ENCODE measurements at regions not wholly inside any gene's neighbourhood (a gene's known extent, or its start where the extent isn't known, plus 50 kb on each side); places are given as distances from the start of the nearest gene placed in this dataset.

DNA sequence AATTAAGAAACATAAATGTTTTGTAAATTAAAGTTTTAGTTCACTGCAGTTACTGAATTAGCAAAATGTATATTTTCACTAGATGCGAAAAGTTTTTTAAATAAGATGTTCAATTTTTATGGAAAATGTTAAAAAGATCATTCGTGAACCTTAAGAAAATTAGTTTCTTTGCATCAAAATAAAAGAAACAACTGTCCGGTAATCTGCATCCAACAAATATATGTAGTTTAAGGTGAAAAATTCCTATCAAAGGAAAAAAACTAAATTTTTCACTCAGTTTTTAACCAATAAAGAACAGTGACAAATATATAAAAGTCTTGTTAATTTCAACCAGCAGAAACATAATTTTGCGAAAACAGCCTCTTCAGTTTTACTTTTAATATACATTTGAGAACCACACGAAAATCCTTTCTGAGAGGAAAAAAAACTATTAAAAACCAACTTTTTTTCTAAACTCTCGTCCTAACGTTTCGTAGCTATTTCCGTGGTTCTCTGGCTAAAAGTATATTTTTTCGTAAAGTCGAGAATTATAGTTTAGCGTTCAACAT lies 64.5 kb downstream of the KCNRG start:
- H3K4me1 ChIP-seq (ENCODE audit: control insufficient read depth in 1 of 2, insufficient read depth in 2 of 2, low read length in 2 of 2): no peaks in the 10 kb centered on the region
- intact Hi-C loops (cut with DNase I): loop anchor here (2.0 to 10.0 kb wide), 5 partner anchors 82 to 835 kb away; partner anchors contain the start of gene TRIM13 (in 2 of the 2)
- no peaks in the 10 kb centered on the region for H3K36me3 ChIP-seq (ENCODE audit: control insufficient read depth in 1 of 2, insufficient read depth in 2 of 2, low read length in 1 of 2)
- ATAC-seq (ENCODE audit: low FRiP score) (no peak), DNase-seq (no peak)
- WGBS, 2 donors: 2% methylated on average over 12 of the region's 12 CpGs
- H3K27ac ChIP-seq (ENCODE audit: low read depth in 1 of 2, low read length in 2 of 2): peak overlapping the region; percentile 62 to 75
- H3K4me3 ChIP-seq (ENCODE audit: low read length in 2 of 2): peak overlapping the region; percentile 67 to 90
- H3K9me3 ChIP-seq (ENCODE audit: control insufficient read depth, low read length): no peaks in the 10 kb centered on the region
- no peaks in the 10 kb centered on the region for H3K27me3 ChIP-seq (ENCODE audit: control insufficient read depth in 1 of 2, insufficient read depth in 2 of 2, low read length in 1 of 2)

DNA sequence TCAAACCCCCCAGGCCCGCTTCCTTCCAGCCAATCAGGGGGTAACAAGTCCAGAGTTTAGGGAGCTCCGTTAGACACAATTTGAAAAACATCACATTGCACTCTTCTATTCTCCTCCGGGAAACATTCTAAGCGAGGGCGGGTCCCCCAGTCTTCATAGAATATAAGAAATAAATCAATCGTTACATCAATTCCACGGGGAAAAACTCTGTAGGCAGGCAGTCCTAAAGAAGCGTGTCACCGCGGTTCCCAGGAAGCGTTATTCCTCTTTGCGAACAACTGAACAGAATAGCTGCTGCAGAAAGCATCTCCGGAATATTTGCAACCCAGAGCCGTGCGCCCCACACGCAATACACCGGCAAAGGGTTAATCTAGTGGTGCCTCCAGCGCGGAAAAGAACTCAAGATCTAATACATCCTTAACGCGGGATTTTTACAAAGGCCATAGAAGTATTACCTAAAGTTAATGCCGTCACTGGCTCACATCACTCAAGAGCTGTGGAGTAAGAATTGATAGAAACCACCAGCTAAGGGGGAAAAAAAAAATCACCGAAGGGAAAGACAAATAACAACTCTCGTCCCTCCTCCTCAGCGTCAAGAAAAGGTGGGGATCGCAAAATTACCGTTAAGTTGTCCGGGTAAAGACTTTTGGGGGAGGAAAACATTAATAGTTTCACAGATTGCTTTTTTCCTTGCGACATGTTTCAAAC lies 65.1 kb downstream of the KCNRG start:
- H3K9me3 ChIP-seq (ENCODE audit: control insufficient read depth, low read length): no peaks in the 10 kb centered on the region
- no peaks in the 10 kb centered on the region for H3K4me1 ChIP-seq (ENCODE audit: control insufficient read depth in 1 of 2, insufficient read depth in 2 of 2, low read length in 2 of 2)
- intact Hi-C loops (cut with DNase I): loop anchor here (2.0 to 10.0 kb wide), 5 partner anchors 83 to 834 kb away; partner anchors contain the start of gene TRIM13 (in 2 of the 2)
- DNase-seq (peak in 1 of 2 donors; percentile 53), ATAC-seq (ENCODE audit: low FRiP score) (peak; percentile 5)
- H3K27me3 ChIP-seq (ENCODE audit: control insufficient read depth in 1 of 2, insufficient read depth in 2 of 2, low read length in 1 of 2): no peaks in the 10 kb centered on the region
- H3K27ac ChIP-seq (ENCODE audit: low read depth in 1 of 2, low read length in 2 of 2): peak overlapping the region; percentile 62 to 75
- 0% methylated on average over 29 of the region's 29 CpGs for WGBS, 2 donors
- no peaks in the 10 kb centered on the region for H3K36me3 ChIP-seq (ENCODE audit: control insufficient read depth in 1 of 2, insufficient read depth in 2 of 2, low read length in 1 of 2)
- H3K4me3 ChIP-seq (ENCODE audit: low read length in 2 of 2): peak overlapping the region; percentile 67 to 90

DNA sequence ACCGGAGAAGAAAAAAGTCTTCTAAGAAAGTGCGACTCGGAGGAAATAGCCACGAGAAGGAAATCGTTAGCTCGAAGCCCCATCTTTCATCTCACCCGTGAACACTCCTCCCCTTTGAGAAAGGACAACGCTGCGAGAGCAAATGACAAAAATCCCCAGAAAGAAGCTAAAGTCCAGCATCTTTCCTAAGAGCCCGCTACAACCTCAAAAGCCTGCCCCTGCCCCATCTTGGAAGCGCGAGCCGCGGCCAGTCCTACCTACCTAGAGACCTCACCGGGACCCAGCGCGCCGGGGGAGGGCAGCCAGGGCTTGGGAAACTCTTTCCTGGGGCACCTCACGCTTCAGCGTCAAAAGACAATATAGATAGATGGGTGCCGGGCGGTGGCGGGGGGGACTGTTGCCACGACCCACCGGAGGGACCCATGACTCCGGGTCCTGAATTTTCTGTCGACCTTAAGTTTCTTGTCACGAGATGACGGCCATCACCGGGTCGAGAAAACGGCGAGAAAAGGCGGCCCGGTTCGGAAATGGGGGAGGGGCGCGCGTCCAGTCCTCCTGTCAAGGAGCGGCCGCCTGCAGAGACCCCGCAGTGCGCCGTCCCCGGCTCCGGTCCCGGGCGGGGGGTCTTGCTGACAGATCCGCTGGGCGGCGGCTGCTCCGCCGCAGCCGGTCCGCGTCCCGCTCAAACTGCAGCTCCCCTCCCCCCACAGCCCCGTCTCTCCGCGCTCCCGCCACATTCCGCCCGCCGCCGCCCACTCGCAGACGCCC lies 65.9 kb downstream of the KCNRG start:
- peak; percentile 73 to 86 for DNase-seq
- no peaks in the 10 kb centered on the region for H3K36me3 ChIP-seq (ENCODE audit: control insufficient read depth in 1 of 2, insufficient read depth in 2 of 2, low read length in 1 of 2)
- intact Hi-C loops (cut with DNase I): loop anchor here (2.0 to 10.0 kb wide), 5 partner anchors 84 to 834 kb away; partner anchors contain the start of gene TRIM13 (in 2 of the 2)
- WGBS, 2 donors: 0% methylated on average over 62 to 67 of the region's 67 CpGs
- no peaks in the 10 kb centered on the region for H3K9me3 ChIP-seq (ENCODE audit: control insufficient read depth, low read length)
- no peaks in the 10 kb centered on the region for H3K27me3 ChIP-seq (ENCODE audit: control insufficient read depth in 1 of 2, insufficient read depth in 2 of 2, low read length in 1 of 2)
- no peaks in the 10 kb centered on the region for H3K4me1 ChIP-seq (ENCODE audit: control insufficient read depth in 1 of 2, insufficient read depth in 2 of 2, low read length in 2 of 2)
- ATAC-seq (ENCODE audit: low FRiP score): peak; percentile 67
- peak overlapping the region; percentile 62 to 75 for H3K27ac ChIP-seq (ENCODE audit: low read depth in 1 of 2, low read length in 2 of 2)
- peak overlapping the region; percentile 67 to 90 for H3K4me3 ChIP-seq (ENCODE audit: low read length in 2 of 2)

DNA sequence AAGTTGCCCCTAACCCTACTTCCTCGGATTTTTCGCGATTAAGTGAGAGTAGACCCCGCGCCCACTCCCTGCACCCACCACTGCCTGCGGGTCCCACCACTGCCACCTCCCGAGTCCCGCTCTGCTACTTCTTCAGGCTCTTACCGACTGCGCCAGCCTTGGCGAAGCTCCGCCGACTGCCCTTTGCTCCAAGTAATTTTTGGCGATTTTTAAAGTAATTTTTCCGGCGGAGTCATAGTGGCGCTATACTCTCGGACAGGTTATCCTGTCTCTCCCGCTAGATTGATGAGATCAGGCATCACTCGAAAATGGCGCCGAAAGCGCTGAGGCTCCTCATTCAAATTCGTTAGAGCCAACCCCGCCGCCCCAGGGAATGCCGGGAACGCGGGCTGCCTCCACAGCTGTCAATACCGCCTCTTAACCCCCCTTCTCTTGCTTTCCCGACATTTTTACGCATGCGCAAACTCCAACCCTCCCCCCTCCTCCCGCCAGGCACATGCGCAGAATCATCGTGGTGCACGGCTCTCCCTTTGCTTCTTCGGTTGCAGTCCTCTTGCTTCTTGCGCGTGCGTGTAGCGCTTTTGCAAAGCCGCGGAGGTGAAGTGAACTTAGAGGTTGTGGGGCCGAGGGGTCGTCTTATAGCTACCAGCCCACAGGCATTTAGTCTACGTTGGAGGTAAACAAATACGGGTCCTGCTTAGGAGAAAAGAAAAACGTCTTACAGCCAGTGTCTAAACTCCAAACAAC lies 66.6 kb downstream of the KCNRG start:
- peak; percentile 99 for DNase-seq
- Histone ChIP-seq H3K4me3 (ENCODE audit: low read length in 2 of 2) (peak overlapping the region; percentile 67 to 90), H3K27ac (ENCODE audit: low read depth in 1 of 2, low read length in 2 of 2) (peak overlapping the region; percentile 62 to 75), H3K4me1 (ENCODE audit: control insufficient read depth in 1 of 2, insufficient read depth in 2 of 2, low read length in 2 of 2) (peaks cover 0 to 1% of the 10 kb centered on the region in 2 donors), H3K36me3 (ENCODE audit: control insufficient read depth in 1 of 2, insufficient read depth in 2 of 2, low read length in 1 of 2) (no peaks in the 10 kb centered on the region), H3K9me3 (ENCODE audit: control insufficient read depth, low read length) (no peaks in the 10 kb centered on the region), H3K27me3 (ENCODE audit: control insufficient read depth in 1 of 2, insufficient read depth in 2 of 2, low read length in 1 of 2) (no peaks in the 10 kb centered on the region)
- WGBS, 2 donors: 0 to 1% methylated on average over 49 of the region's 49 CpGs
- intact Hi-C loops (cut with DNase I): loop anchor here (2.0 to 10.0 kb wide), 7 partner anchors 43 to 833 kb away; partner anchors contain the start of gene TRIM13 (in 2 of the 2)
- peak; percentile 95 for ATAC-seq (ENCODE audit: low FRiP score)

DNA sequence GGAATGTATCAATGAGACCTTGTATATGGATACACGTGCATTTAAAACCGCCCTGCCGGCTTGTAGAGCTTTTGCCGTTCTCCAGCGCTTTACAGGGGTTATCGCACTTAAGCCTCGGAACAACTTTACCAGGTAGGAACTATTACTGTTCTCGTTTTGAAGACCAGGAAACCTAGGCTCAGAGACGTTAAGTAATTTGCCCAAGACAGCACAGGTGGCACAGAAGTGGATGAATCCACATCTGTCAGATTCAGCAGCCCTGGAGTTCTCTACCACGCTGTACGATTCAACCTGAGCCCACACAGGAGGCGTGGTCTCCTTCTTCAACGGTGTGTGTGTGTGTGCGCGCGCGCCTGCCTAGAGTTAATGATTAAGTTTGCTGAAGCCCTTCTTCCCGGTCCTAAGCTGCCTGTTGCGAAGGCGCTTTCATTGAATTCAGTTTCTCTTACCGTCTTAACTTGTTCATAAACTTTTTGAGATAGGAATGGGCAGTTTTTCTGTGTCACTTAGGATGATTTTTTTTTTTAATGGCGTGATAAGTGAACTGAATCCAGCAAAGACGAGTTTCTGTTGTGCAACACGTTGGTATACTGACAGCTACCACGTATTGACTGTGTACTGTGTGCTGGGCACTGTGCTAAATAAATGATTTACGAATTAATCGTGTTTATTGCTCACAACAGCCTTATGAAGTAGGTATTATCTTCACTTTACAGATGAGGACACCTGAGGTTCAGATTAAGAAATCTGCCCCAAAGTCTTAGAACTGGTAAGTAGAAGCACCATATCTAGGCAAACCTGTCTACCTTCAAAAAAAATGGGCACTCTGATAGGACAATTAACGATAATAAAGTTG lies 67.4 kb downstream of the KCNRG start:
- ATAC-seq (ENCODE audit: low FRiP score) (peak; percentile 61), DNase-seq (peak; percentile 74 to 87)
- intact Hi-C loops (cut with DNase I): loop anchor here (2.0 to 10.0 kb wide), 6 partner anchors 42 to 832 kb away; partner anchors contain the start of gene TRIM13 (in 1 of the 2)

DNA sequence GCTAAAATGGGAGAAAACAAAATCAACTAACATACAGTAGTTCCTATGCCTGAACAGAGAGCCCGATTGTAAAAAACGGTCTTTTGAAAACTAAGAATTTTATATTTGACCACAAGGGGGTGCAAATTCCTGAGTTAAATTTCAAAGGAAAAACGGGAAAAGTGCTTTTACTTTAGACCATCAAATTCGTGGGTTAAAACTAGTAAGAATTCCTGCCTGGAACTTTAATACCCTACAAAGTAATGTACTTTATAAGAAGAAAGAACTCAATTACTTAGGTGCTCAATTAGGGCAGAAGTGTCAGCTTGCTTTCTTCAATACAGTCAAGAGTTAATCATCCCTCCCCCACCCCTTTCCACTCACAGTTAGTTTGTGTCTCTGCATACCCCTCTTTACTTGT lies 69.8 kb downstream of the KCNRG start:
- Histone ChIP-seq H3K36me3 (ENCODE audit: control insufficient read depth in 1 of 2, insufficient read depth in 2 of 2, low read length in 1 of 2) (no peaks in the 10 kb centered on the region), H3K9me3 (ENCODE audit: control insufficient read depth, low read length) (no peaks in the 10 kb centered on the region), H3K4me3 (ENCODE audit: low read length in 2 of 2) (no peak overlapping the region), H3K27me3 (ENCODE audit: control insufficient read depth in 1 of 2, insufficient read depth in 2 of 2, low read length in 1 of 2) (no peaks in the 10 kb centered on the region), H3K4me1 (ENCODE audit: control insufficient read depth in 1 of 2, insufficient read depth in 2 of 2, low read length in 2 of 2) (peaks cover 0 to 1% of the 10 kb centered on the region in 2 donors), H3K27ac (ENCODE audit: low read depth in 1 of 2, low read length in 2 of 2) (no peak overlapping the region)
- intact Hi-C loops (cut with DNase I): loop anchor here (2.0 to 10.0 kb wide), 4 partner anchors 38 to 830 kb away; no protein-coding TSS in a partner anchor
- 0 to 1% methylated on average over 4 of the region's 4 CpGs for WGBS, 2 donors
- ATAC-seq (ENCODE audit: low FRiP score) (no peak), DNase-seq (no peak)

More for the DNA sequence above, 67.4 kb downstream of the KCNRG start:
- no peaks in the 10 kb centered on the region for H3K9me3 ChIP-seq (ENCODE audit: control insufficient read depth, low read length)
- H3K27ac ChIP-seq (ENCODE audit: low read depth in 1 of 2, low read length in 2 of 2): peak overlapping the region in 1 of 2 donors; percentile 32
- WGBS, 2 donors: 3% methylated on average over 28 of the region's 28 CpGs
- no peaks in the 10 kb centered on the region for H3K27me3 ChIP-seq (ENCODE audit: control insufficient read depth in 1 of 2, insufficient read depth in 2 of 2, low read length in 1 of 2)
- H3K4me3 ChIP-seq (ENCODE audit: low read length in 2 of 2): peak overlapping the region; percentile 62 to 72
- peaks cover 0 to 1% of the 10 kb centered on the region in 2 donors for H3K4me1 ChIP-seq (ENCODE audit: control insufficient read depth in 1 of 2, insufficient read depth in 2 of 2, low read length in 2 of 2)
- H3K36me3 ChIP-seq (ENCODE audit: control insufficient read depth in 1 of 2, insufficient read depth in 2 of 2, low read length in 1 of 2): no peaks in the 10 kb centered on the region

DNA sequence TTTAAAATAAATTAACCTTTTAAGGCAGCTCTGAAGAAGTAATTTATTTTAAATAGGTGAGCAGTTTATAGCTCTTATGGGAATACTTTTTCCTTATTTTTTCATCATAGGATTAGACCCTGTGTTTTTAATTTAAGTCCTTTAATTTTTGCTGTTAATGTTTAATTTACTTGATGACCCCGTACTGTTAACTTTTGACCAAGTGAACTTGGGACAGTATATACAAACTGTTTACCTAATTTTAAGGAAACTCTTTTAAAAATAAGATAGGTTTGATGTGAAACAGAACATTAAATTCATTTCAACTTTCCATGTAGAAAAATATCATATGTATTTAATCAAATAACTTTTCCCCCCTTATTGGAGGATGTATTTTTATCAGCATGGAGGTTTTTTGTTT lies 74.4 kb downstream of the KCNRG start:
- intact Hi-C loops (cut with DNase I): loop anchor here (5.0 to 10.0 kb wide), 3 partner anchors 265 to 825 kb away; no protein-coding TSS in a partner anchor
- DNase-seq: no peak

More for the DNA sequence above, 74.4 kb downstream of the KCNRG start:
- WGBS, 2 donors: 96 to 98% methylated on average over 1 of the region's 1 CpG
- H3K4me3 ChIP-seq (ENCODE audit: low read length in 2 of 2): no peak overlapping the region
- no peaks in the 10 kb centered on the region for H3K9me3 ChIP-seq (ENCODE audit: control insufficient read depth, low read length)
- no peak for ATAC-seq (ENCODE audit: low FRiP score)
- H3K36me3 ChIP-seq (ENCODE audit: control insufficient read depth in 1 of 2, insufficient read depth in 2 of 2, low read length in 1 of 2): no peaks in the 10 kb centered on the region
- no peak overlapping the region for H3K27ac ChIP-seq (ENCODE audit: low read depth in 1 of 2, low read length in 2 of 2)
- H3K27me3 ChIP-seq (ENCODE audit: control insufficient read depth in 1 of 2, insufficient read depth in 2 of 2, low read length in 1 of 2): no peaks in the 10 kb centered on the region
- peaks cover 0 to 1% of the 10 kb centered on the region in 2 donors for H3K4me1 ChIP-seq (ENCODE audit: control insufficient read depth in 1 of 2, insufficient read depth in 2 of 2, low read length in 2 of 2)
